HG02938 (cell line): ENCODE measurements at regions not wholly inside any gene's neighbourhood (a gene's known extent, or its start where the extent isn't known, plus 50 kb on each side); places are given as distances from the start of the nearest gene placed in this dataset.
"Not testable (repeated sequence)": the region's sequence is repeated elsewhere in the genome, so short reads cannot be mapped to it uniquely, and the experiment has no call there.

Experiments
- ATAC-seq: cut with Tn5 transposase; IDR thresholded peaks from one replicate; pipeline ENCODE4 v1.9.1; 2021; ENCODE audit warnings: mild to moderate bottlenecking, moderate library complexity; ENCODE audit not compliant: unreplicated experiment

- no peak for ATAC-seq
These were observed 49.9 kb upstream of the GAS1 start for GRCh38 chr9:86997156-86997555.

- no peak for ATAC-seq
These were observed 50.6 kb upstream of the GAS1 start for GRCh38 chr9:86997951-86998350.

GRCh38 chr9:87002517-87002916 is 55.2 kb upstream of the GAS1 start:
- no peak for ATAC-seq

- no peak for ATAC-seq
These were observed 56.7 kb upstream of the GAS1 start for GRCh38 chr9:87004016-87004415.

- no peak for ATAC-seq
These were observed 59.6 kb upstream of the GAS1 start for GRCh38 chr9:87006956-87007355.

- ATAC-seq, result no peak
These were observed 60.5 kb upstream of the GAS1 start for GRCh38 chr9:87007711-87008366.

GRCh38 chr9:87008667-87009066 is 61.4 kb upstream of the GAS1 start:
- no peak for ATAC-seq

GRCh38 chr9:87010626-87011025 is 63.3 kb upstream of the GAS1 start:
- no peak for ATAC-seq

- no peak for ATAC-seq
These were observed 64.2 kb upstream of the GAS1 start for GRCh38 chr9:87011551-87011950.

- no peak for ATAC-seq
These were observed 66.2 kb upstream of the GAS1 start for GRCh38 chr9:87013490-87013889.

- no peak for ATAC-seq
These were observed 67.1 kb upstream of the GAS1 start for GRCh38 chr9:87014436-87014835.

GRCh38 chr9:87016681-87017080 is 69.4 kb upstream of the GAS1 start:
- no peak for ATAC-seq

- ATAC-seq, result no peak
These were observed 73.1 kb upstream of the GAS1 start for GRCh38 chr9:87020169-87020950.

GRCh38 chr9:87022178-87022577 is 74.9 kb upstream of the GAS1 start:
- no peak for ATAC-seq

- no peak for ATAC-seq
These were observed 78.9 kb upstream of the GAS1 start for GRCh38 chr9:87026204-87026603.

GRCh38 chr9:87028836-87029235 is 81.5 kb upstream of the GAS1 start:
- not testable (repeated sequence) for ATAC-seq

- no peak for ATAC-seq
These were observed 82.6 kb upstream of the GAS1 start for GRCh38 chr9:87029905-87030304.

GRCh38 chr9:87034841-87035240 is 87.5 kb upstream of the GAS1 start:
- no peak for ATAC-seq

- ATAC-seq, result no peak
These were observed 88.6 kb upstream of the GAS1 start for GRCh38 chr9:87035879-87036278.

GRCh38 chr9:87036506-87036905 is 89.2 kb upstream of the GAS1 start:
- ATAC-seq, result no peak

- ATAC-seq, result no peak
These were observed 92.6 kb upstream of the GAS1 start for GRCh38 chr9:87039809-87040392.

- ATAC-seq, result no peak
These were observed 93.2 kb upstream of the GAS1 start for GRCh38 chr9:87040410-87041009.
